NT2/D1 (cell line): ENCODE measurements at regions not wholly inside any gene's neighbourhood (a gene's known extent, or its start where the extent isn't known, plus 50 kb on each side); places are given as distances from the start of the nearest gene placed in this dataset.

Experiments used
- SUZ12 ChIP-seq: IDR thresholded peaks from 2 replicates; pipeline ENCODE4 v1.6.1; 2011; ENCODE audit not compliant: insufficient read length, insufficient read depth; ENCODE audit errors: extremely low read depth
- YY1 ChIP-seq: IDR thresholded peaks from 2 replicates; pipeline ENCODE4 v1.6.1; 2011; ENCODE audit not compliant: insufficient read length, insufficient read depth
- ZNF274 ChIP-seq: IDR thresholded peaks from 2 replicates; pipeline ENCODE4 v1.6.1; 2011; ENCODE audit warnings: mild to moderate bottlenecking, low read depth, low read length

GRCh38 chr16:85423631-85424030 lies 189.5 kb upstream of the GSE1 start:
- TF ChIP-seq ZNF274, result no peak
- TF ChIP-seq YY1, result no peak
- no peak for TF ChIP-seq SUZ12
